Bronchial epithelial cell (primary cell): ENCODE measurements at regions not wholly inside any gene's neighbourhood (a gene's known extent, or its start where the extent isn't known, plus 50 kb on each side); places are given as distances from the start of the nearest gene placed in this dataset.
"Not testable (repeated sequence)": the region's sequence is repeated elsewhere in the genome, so short reads cannot be mapped to it uniquely, and the experiment has no call there.

ENCODE experiments used
- DNase-seq: peaks from one replicate; pipeline ENCODE4 v3.0.0-alpha.2; 2010; ENCODE audit warnings: low read depth
- FAIRE-seq: peaks from 2 replicates; lab custom pipeline; 2011; peaks lifted over from hg19 to GRCh38; lab: Jason Lieb, UNC
- H3K27me3 ChIP-seq: 2 replicates; pipeline ENCODE4 v1.5.1; 2011; ENCODE audit warnings: low read length; ENCODE audit not compliant: control insufficient read depth, insufficient read depth
- H3K36me3 ChIP-seq: 2 replicates; pipeline ENCODE4 v1.5.1; 2011; ENCODE audit warnings: low read length; ENCODE audit not compliant: control insufficient read depth, insufficient read depth
- H3K4me3 ChIP-seq: 2 replicates; pipeline ENCODE4 v1.5.1; 2011; ENCODE audit warnings: mild to moderate bottlenecking, low read depth, low read length, control low read depth
- CTCF ChIP-seq: IDR thresholded peaks from 2 replicates; pipeline ENCODE4 v1.5.1; 2011; ENCODE audit warnings: mild to moderate bottlenecking, moderate library complexity, low read length, control low read depth, inconsistent platforms; ENCODE audit not compliant: insufficient read depth, severe bottlenecking

- H3K4me3 ChIP-seq = no peak overlapping the region
- DNase-seq (peak; percentile 79), FAIRE-seq (no peak)
- H3K36me3 ChIP-seq = no peaks in the 10 kb centered on the region
- H3K27me3 ChIP-seq = no peaks in the 10 kb centered on the region
- TF ChIP-seq CTCF = no peak
Observed at GRCh38 chr3:181919375-181919774, 207.7 kb downstream of the SOX2 start.

DNA sequence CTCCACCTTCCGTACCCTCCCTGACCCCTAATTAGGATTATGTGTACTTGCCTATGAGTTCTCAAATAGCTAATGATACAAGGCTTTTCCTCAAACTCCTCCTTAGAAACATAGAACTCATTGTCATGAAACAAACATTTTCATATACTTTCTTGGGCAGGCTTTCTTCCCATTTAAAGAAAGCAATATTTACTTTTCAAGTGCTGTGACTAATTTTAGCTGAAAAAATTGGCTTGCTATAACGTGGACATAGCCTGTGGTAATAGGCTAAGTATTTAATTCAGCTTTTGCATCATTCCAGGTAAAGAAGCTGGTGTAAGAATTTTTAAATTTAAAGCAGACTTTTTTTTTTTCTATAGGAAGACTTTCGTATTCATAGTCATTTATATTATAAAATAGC is 208.7 kb downstream of the SOX2 start:
- H3K4me3 ChIP-seq = no peak overlapping the region
- no peak for FAIRE-seq

GRCh38 chr3:181921220-181921619 is 209.5 kb downstream of the SOX2 start:
- TF ChIP-seq CTCF = no peak
- no peaks in the 10 kb centered on the region for H3K36me3 ChIP-seq
- no peaks in the 10 kb centered on the region for H3K27me3 ChIP-seq
- no peak for FAIRE-seq
- DNase-seq = no peak
- H3K4me3 ChIP-seq = no peak overlapping the region

More for the DNA sequence above, 208.7 kb downstream of the SOX2 start:
- Histone ChIP-seq H3K36me3 (no peaks in the 10 kb centered on the region), H3K27me3 (no peaks in the 10 kb centered on the region)
- TF ChIP-seq CTCF = no peak
- DNase-seq = peak; percentile 71

DNA sequence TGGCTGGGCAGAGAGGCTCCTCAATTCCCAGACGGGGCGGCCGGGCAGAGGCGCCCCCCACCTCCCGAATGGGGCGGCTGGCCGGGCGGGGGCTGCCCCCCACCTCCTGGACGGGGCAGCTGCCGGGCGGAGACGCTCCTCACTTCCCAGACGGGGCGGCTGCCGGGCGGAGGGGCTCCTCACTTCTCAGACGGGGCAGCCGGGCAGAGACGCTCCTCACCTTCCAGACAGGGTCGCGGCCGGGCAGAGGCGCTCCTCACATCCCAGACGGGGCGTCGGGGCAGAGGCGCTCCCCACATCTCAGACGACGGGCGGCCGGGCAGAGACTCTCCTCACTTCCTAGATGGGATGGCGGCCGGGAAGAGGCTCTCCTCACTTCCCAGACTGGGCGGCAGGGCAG is 214.1 kb downstream of the SOX2 start:
- H3K36me3 ChIP-seq, H3K4me3 ChIP-seq, FAIRE-seq, DNase-seq, H3K27me3 ChIP-seq: not testable (repeated sequence)

GRCh38 chr3:181929501-181929900 is 217.8 kb downstream of the SOX2 start:
- no peak for DNase-seq
- no peak for TF ChIP-seq CTCF
- no peak overlapping the region for H3K4me3 ChIP-seq
- no peaks in the 10 kb centered on the region for H3K36me3 ChIP-seq
- H3K27me3 ChIP-seq = no peaks in the 10 kb centered on the region
- FAIRE-seq = no peak

DNA sequence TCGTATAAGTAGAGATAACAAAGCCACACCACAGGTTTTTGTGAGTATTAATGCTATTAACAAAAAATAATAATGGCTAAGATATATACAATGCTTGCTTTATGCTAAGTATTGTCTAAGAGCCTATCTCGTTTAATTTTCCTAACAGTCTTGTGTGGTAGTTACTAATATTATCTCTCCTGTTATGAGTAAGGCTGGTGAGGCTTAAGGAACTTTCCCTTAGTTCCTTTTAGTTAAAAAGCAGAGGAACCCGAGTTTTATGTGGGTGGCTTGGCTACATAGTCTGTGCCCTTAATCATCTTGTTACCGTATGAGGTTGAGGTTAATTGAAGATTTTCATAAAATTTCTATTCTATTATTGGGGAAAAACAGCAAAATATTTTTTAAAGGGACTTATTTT is 218.4 kb downstream of the SOX2 start:
- DNase-seq (no peak), FAIRE-seq (no peak)
- no peak overlapping the region for H3K4me3 ChIP-seq
- H3K36me3 ChIP-seq = no peaks in the 10 kb centered on the region
- no peak for TF ChIP-seq CTCF
- H3K27me3 ChIP-seq = no peaks in the 10 kb centered on the region
